Left ventricle myocardium inferior (tissue), 1 donor: ENCODE measurements at regions not wholly inside any gene's neighbourhood (a gene's known extent, or its start where the extent isn't known, plus 50 kb on each side); places are given as distances from the start of the nearest gene placed in this dataset.
"Not testable (repeated sequence)": the region's sequence is repeated elsewhere in the genome, so short reads cannot be mapped to it uniquely, and the experiment has no call there.

Experiments
- DNase-seq: peaks from one replicate; pipeline ENCODE4 v3.0.0-alpha.2; 2020
- H3K27ac ChIP-seq: fragments of 200-600 bp; replicated peaks from 2 replicates; pipeline ENCODE4 v1.8.0; 2021
- H3K27me3 ChIP-seq: fragments of 200-600 bp; 2 replicates; pipeline ENCODE4 v1.8.0; 2021; ENCODE audit warnings: low read depth
- H3K36me3 ChIP-seq: fragments of 200-600 bp; 2 replicates; pipeline ENCODE4 v1.8.0; 2021
- H3K4me1 ChIP-seq: fragments of 200-600 bp; 2 replicates; pipeline ENCODE4 v1.8.0; 2021
- H3K4me3 ChIP-seq: fragments of 200-600 bp; 2 replicates; pipeline ENCODE4 v1.8.0; 2021; ENCODE audit warnings: mild to moderate bottlenecking, moderate library complexity
- H3K9me3 ChIP-seq: fragments of 200-600 bp; replicated peaks from 2 replicates; pipeline ENCODE4 v1.8.0; 2021
- CTCF ChIP-seq: fragments of 200-600 bp; IDR thresholded peaks from 2 replicates; pipeline ENCODE4 v1.8.0; 2021; ENCODE audit warnings: antibody characterized with exemption, mild to moderate bottlenecking, borderline replicate concordance
- intact Hi-C: fragments of 100-400 bp; cut with micrococcal nuclease; formaldehyde crosslinking; loops from one replicate; pipeline ENCODE4 v1.11.0; 2022
- donor health status: DM: no; HTN: yes; CAD: no; lungs with severe emphysema.

DNA sequence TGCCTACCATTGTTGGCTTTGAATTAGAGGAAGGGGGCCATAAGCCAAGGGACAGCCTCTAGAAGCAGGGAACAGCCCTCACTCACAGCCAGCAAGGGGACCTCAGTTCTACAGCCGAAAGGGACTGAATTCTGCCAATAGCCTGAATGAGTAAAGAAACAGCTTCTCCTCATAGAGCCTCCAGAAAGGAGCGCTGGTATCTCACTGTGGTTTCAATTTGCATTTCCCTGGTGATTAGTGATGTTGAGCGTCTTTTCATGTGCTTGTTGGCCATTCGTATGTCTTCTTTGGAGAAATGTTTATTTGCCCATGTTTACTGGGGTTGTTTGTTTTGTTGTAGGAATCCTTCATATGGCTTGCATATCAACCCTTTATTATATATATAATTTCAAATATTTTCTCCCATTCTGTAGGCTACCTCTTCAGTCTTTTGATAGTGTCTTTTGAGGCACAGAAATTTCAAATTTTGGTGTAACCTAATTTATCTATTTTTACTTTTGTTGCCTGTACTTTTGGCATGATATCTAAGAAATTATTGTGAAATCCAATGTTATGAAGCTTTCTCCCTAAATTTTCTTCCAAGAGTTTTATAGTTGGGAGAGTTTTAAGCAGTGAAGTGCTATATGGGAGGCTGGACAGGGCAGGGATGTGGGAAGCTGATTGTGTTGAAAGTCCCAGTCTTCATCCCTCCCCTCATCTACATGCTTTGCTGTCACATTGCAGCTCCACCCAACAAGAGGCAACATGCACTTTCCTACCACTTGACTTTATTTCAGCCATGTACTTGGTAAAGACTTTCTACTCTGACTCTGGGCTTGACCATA is 57.1 kb upstream of the GPCPD1 start:
- no peak overlapping the region for H3K27ac ChIP-seq
- intact Hi-C loops, result no loop called here
- no peaks in the 10 kb centered on the region for H3K27me3 ChIP-seq
- no peak for DNase-seq
- H3K4me1 ChIP-seq, result no peaks in the 10 kb centered on the region
- no peak for TF ChIP-seq CTCF
- H3K9me3 ChIP-seq, result no peaks in the 10 kb centered on the region
- H3K4me3 ChIP-seq, result no peak overlapping the region
- H3K36me3 ChIP-seq, result no peaks in the 10 kb centered on the region

DNA sequence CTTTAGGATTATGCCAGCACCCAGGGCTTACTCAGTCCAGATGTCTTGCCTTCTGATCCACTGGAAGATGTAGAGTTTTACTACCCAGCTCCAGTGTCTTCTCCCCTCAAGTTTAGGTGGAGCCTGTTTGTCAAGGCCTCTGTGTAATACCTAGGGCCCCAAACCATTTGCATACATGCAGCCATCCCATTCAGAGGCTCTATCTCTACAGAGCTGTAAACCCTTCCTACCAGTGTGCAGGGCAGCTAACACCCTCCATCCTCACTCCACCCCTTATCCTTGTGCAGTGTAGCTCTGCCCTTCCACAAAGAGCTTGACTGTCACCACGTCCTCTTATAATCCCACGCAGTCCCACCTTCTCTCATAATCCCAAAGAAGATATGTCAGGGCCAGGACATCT is 54.6 kb upstream of the GPCPD1 start:
- TF ChIP-seq CTCF, result no peak
- Histone ChIP-seq H3K4me1 (no peaks in the 10 kb centered on the region), H3K9me3 (no peaks in the 10 kb centered on the region), H3K27ac (no peak overlapping the region), H3K36me3 (no peaks in the 10 kb centered on the region), H3K4me3 (no peak overlapping the region), H3K27me3 (no peaks in the 10 kb centered on the region)
- intact Hi-C loops, result no loop called here
- no peak for DNase-seq

DNA sequence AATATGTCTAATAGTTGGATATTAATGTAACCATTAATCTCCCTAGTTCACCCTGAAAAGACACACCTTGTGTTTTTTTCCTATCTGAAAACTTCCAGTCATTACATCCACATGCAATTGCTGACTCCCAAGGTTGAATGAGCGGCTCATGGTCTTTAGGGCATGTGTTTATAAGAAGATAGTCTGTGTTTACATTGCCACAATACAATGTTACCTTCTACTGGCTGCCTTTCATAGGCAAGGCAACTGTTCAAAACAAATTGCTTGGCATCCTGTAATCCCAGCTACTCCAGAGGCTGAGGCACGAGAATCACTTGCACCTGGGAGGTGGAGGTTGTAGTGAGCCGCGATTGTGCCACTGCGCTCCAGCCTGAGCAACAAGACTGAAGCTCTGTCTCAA is 52.6 kb upstream of the GPCPD1 start:
- Histone ChIP-seq H3K27me3 (no peaks in the 10 kb centered on the region), H3K4me3 (no peak overlapping the region), H3K36me3 (no peaks in the 10 kb centered on the region), H3K27ac (no peak overlapping the region), H3K4me1 (peaks cover 17% of the 10 kb centered on the region), H3K9me3 (no peaks in the 10 kb centered on the region)
- intact Hi-C loops, result no loop called here
- no peak for TF ChIP-seq CTCF
- DNase-seq, result no peak

- no peak for DNase-seq
- H3K4me3 ChIP-seq, result no peak overlapping the region
- no peaks in the 10 kb centered on the region for H3K36me3 ChIP-seq
- peaks cover 23% of the 10 kb centered on the region for H3K4me1 ChIP-seq
- no peak overlapping the region for H3K27ac ChIP-seq
- H3K9me3 ChIP-seq, result no peaks in the 10 kb centered on the region
- TF ChIP-seq CTCF, result no peak
- H3K27me3 ChIP-seq, result no peaks in the 10 kb centered on the region
- intact Hi-C loops, result no loop called here
These were observed 52.0 kb upstream of the GPCPD1 start for GRCh38 chr20:5662769-5663168.

- intact Hi-C loops, H3K36me3 ChIP-seq, H3K27me3 ChIP-seq, H3K27ac ChIP-seq, DNase-seq, H3K4me3 ChIP-seq, H3K9me3 ChIP-seq: not testable (repeated sequence)
- H3K4me1 ChIP-seq, result peaks cover 37% of the 10 kb centered on the region
These were observed 50.0 kb upstream of the GPCPD1 start for GRCh38 chr20:5660756-5661155.
